ENCODE measurements at regions not wholly inside any gene's neighbourhood (a gene's known extent, or its start where the extent isn't known, plus 50 kb on each side); places are given as distances from the start of the nearest gene placed in this dataset.

DNA sequence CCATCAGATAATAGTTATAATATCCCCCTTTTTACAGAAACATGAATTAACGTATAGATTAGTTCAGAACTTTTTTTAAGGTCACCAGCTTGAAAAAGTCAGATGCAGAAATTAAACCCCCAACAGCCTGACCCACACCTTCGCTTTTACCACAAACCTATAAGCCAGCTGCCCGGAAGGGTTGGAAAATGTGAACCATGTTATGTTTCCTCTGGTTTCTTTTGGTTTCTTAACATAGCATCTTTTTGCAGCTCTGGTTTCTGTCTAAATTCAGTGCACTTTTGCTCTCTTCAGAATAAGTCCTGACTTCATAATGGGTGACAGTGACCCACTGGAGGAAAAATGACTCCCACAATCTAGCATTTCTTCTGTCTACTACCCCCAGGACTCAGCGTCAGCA, 381.7 kb upstream of the DDX18 start:
- H3K27ac ChIP-seq (ENCODE audit: low read length) = no peak overlapping the region
- H3K9ac ChIP-seq (ENCODE audit: low read length) = no peak overlapping the region
- no peaks in the 10 kb centered on the region for H3K9me3 ChIP-seq (ENCODE audit: low read length)
- no peaks in the 10 kb centered on the region for H3K9me2 ChIP-seq (replicated peaks; ENCODE audit: insufficient read depth, low read length)
- H3K4me2 ChIP-seq (ENCODE audit: low read depth, low read length, poor library complexity, severe bottlenecking) = no peak overlapping the region
- no peaks in the 10 kb centered on the region for H4K20me1 ChIP-seq (ENCODE audit: insufficient read depth, low read depth, low read length)
- H3K27me3 ChIP-seq (ENCODE audit: low read length) = no peaks in the 10 kb centered on the region
- no peaks in the 10 kb centered on the region for H3K36me3 ChIP-seq (ENCODE audit: insufficient read depth, low read length)
- no peaks in the 10 kb centered on the region for H3K79me2 ChIP-seq (ENCODE audit: low read length)
- H3K4me3 ChIP-seq (ENCODE audit: low read length) = no peak overlapping the region
- no peaks in the 10 kb centered on the region for H3K4me1 ChIP-seq (ENCODE audit: low read length)
- H2AFZ ChIP-seq (ENCODE audit: low read length) = no peak overlapping the region
- DNase-seq = no peak

DNA sequence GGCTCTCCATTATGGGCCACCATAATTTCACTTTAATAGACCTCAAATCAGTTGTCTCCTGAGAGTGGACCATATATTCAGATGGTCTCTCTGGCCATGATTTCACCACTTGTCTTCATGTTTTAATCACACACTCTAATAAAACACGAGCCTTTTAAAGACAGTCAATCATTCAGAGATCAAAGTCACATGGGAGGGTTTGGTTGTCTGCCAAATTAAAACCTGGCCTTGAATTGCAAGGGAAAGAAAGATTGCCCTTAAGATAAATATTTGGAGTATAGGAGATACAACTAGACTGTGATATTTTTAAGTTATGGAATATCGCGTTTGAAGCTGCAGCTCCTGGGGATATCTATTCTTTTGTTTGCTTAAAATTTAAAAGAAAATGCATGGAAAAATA, 377.8 kb upstream of the DDX18 start:
- Histone ChIP-seq H2AFZ (ENCODE audit: low read length) (no peak overlapping the region), H3K36me3 (ENCODE audit: insufficient read depth, low read length) (no peaks in the 10 kb centered on the region), H3K9me3 (ENCODE audit: low read length) (no peaks in the 10 kb centered on the region), H4K20me1 (ENCODE audit: insufficient read depth, low read depth, low read length) (no peaks in the 10 kb centered on the region), H3K27ac (ENCODE audit: low read length) (no peak overlapping the region), H3K79me2 (ENCODE audit: low read length) (no peaks in the 10 kb centered on the region), H3K4me2 (ENCODE audit: low read depth, low read length, poor library complexity, severe bottlenecking) (no peak overlapping the region), H3K4me3 (ENCODE audit: low read length) (no peak overlapping the region), H3K4me1 (ENCODE audit: low read length) (no peaks in the 10 kb centered on the region), H3K27me3 (ENCODE audit: low read length) (no peaks in the 10 kb centered on the region), H3K9me2 (replicated peaks; ENCODE audit: insufficient read depth, low read length) (no peaks in the 10 kb centered on the region), H3K9ac (ENCODE audit: low read length) (no peak overlapping the region)
- DNase-seq = no peak

- Histone ChIP-seq H3K4me1 (ENCODE audit: low read length) (peaks cover 7% of the 10 kb centered on the region), H3K4me2 (ENCODE audit: low read depth, low read length, poor library complexity, severe bottlenecking) (no peak overlapping the region), H3K36me3 (ENCODE audit: insufficient read depth, low read length) (no peaks in the 10 kb centered on the region), H3K27ac (ENCODE audit: low read length) (no peak overlapping the region), H2AFZ (ENCODE audit: low read length) (peak overlapping the region; percentile 73), H3K79me2 (ENCODE audit: low read length) (no peaks in the 10 kb centered on the region), H3K27me3 (ENCODE audit: low read length) (no peaks in the 10 kb centered on the region), H3K9me3 (ENCODE audit: low read length) (no peaks in the 10 kb centered on the region), H4K20me1 (ENCODE audit: insufficient read depth, low read depth, low read length) (no peaks in the 10 kb centered on the region), H3K9me2 (replicated peaks; ENCODE audit: insufficient read depth, low read length) (no peaks in the 10 kb centered on the region), H3K9ac (ENCODE audit: low read length) (no peak overlapping the region), H3K4me3 (ENCODE audit: low read length) (no peak overlapping the region)
- peak; percentile 92 for DNase-seq
Observed at GRCh38 chr2:117470311-117471095, 344.0 kb upstream of the DDX18 start.

- no peak overlapping the region for H3K4me2 ChIP-seq (ENCODE audit: low read depth, low read length, poor library complexity, severe bottlenecking)
- no peaks in the 10 kb centered on the region for H3K27me3 ChIP-seq (ENCODE audit: low read length)
- no peaks in the 10 kb centered on the region for H4K20me1 ChIP-seq (ENCODE audit: insufficient read depth, low read depth, low read length)
- no peak for DNase-seq
- no peak overlapping the region for H3K27ac ChIP-seq (ENCODE audit: low read length)
- H3K4me3 ChIP-seq (ENCODE audit: low read length) = no peak overlapping the region
- H3K9me2 ChIP-seq (replicated peaks; ENCODE audit: insufficient read depth, low read length) = no peaks in the 10 kb centered on the region
- peaks cover 3% of the 10 kb centered on the region; the same call in 1 of the 2 replicates for H3K9me3 ChIP-seq (ENCODE audit: low read length)
- no peaks in the 10 kb centered on the region for H3K4me1 ChIP-seq (ENCODE audit: low read length)
- H2AFZ ChIP-seq (ENCODE audit: low read length) = no peak overlapping the region
- no peaks in the 10 kb centered on the region for H3K36me3 ChIP-seq (ENCODE audit: insufficient read depth, low read length)
- H3K79me2 ChIP-seq (ENCODE audit: low read length) = no peaks in the 10 kb centered on the region
- H3K9ac ChIP-seq (ENCODE audit: low read length) = no peak overlapping the region
Observed at GRCh38 chr2:117481608-117482007, 332.9 kb upstream of the DDX18 start.

- H3K27me3 ChIP-seq (ENCODE audit: low read length) = no peaks in the 10 kb centered on the region
- H2AFZ ChIP-seq (ENCODE audit: low read length) = no peak overlapping the region
- H3K4me2 ChIP-seq (ENCODE audit: low read depth, low read length, poor library complexity, severe bottlenecking) = no peak overlapping the region
- DNase-seq = no peak
- no peak overlapping the region for H3K4me3 ChIP-seq (ENCODE audit: low read length)
- H3K4me1 ChIP-seq (ENCODE audit: low read length) = no peaks in the 10 kb centered on the region
- H3K9ac ChIP-seq (ENCODE audit: low read length) = no peak overlapping the region
- no peak overlapping the region for H3K27ac ChIP-seq (ENCODE audit: low read length)
- H4K20me1 ChIP-seq (ENCODE audit: insufficient read depth, low read depth, low read length) = no peaks in the 10 kb centered on the region
- no peaks in the 10 kb centered on the region for H3K79me2 ChIP-seq (ENCODE audit: low read length)
- H3K36me3 ChIP-seq (ENCODE audit: insufficient read depth, low read length) = no peaks in the 10 kb centered on the region
- no peaks in the 10 kb centered on the region for H3K9me2 ChIP-seq (replicated peaks; ENCODE audit: insufficient read depth, low read length)
- no peaks in the 10 kb centered on the region for H3K9me3 ChIP-seq (ENCODE audit: low read length)
Observed at GRCh38 chr2:117485588-117485987, 328.9 kb upstream of the DDX18 start.

DNA sequence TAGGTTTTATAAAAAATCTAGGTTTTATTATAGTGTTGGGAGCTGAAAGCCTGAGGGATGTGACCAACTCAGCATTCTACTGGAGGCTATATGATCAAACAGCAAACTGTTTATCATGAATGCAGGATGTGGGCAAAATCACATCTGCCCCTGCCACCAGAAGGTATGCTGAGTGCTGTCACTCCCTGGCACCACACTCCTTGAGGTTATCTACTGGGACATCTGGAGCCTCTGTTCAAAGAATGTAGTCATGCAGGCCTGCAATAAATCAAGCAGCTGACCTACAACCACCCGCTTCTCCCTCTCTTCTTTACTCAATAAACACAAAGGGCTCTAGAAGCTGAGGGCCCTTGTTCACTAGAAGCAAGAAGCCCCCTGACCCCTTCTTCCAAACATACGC, 328.4 kb upstream of the DDX18 start:
- no peaks in the 10 kb centered on the region for H3K36me3 ChIP-seq (ENCODE audit: insufficient read depth, low read length)
- H3K9me2 ChIP-seq (replicated peaks; ENCODE audit: insufficient read depth, low read length) = no peaks in the 10 kb centered on the region
- no peak overlapping the region for H3K9ac ChIP-seq (ENCODE audit: low read length)
- no peaks in the 10 kb centered on the region for H3K79me2 ChIP-seq (ENCODE audit: low read length)
- H4K20me1 ChIP-seq (ENCODE audit: insufficient read depth, low read depth, low read length) = no peaks in the 10 kb centered on the region
- H2AFZ ChIP-seq (ENCODE audit: low read length) = no peak overlapping the region
- DNase-seq = no peak
- H3K4me3 ChIP-seq (ENCODE audit: low read length) = no peak overlapping the region
- no peak overlapping the region for H3K27ac ChIP-seq (ENCODE audit: low read length)
- H3K9me3 ChIP-seq (ENCODE audit: low read length) = no peaks in the 10 kb centered on the region
- no peaks in the 10 kb centered on the region for H3K4me1 ChIP-seq (ENCODE audit: low read length)
- no peak overlapping the region for H3K4me2 ChIP-seq (ENCODE audit: low read depth, low read length, poor library complexity, severe bottlenecking)
- H3K27me3 ChIP-seq (ENCODE audit: low read length) = no peaks in the 10 kb centered on the region

DNA sequence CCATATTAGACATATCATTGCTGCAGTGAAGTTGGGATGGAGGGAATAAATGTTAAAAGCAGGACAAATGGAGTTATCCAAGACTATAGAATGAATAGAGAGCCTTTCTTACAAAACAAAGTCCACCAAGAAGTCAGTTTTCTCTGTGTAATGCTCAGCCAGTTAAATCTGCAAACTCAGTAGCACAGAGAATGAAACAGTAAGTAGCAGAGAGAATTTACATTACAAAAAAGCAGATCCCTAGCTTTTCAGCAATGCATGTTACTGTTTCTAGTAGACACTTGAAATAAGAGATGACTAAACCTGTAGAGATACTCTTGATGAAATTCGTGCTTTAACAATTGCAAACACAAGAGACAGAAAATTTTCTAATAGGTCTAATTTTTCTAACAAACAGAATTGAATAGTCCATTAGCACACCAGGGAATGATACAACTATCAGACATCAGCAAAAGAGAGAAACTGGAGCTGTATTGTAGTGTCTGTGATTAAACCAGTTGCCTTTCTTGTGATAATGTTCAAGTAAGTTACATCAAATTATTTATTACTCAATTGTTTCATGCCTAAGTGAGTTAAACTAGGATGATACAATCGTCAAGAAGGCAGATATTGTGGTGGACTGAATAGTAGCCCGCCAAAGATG, 322.2 kb upstream of the DDX18 start:
- no peaks in the 10 kb centered on the region for H3K27me3 ChIP-seq (ENCODE audit: low read length)
- H3K9me3 ChIP-seq (ENCODE audit: low read length) = no peaks in the 10 kb centered on the region
- H3K27ac ChIP-seq (ENCODE audit: low read length) = no peak overlapping the region
- H4K20me1 ChIP-seq (ENCODE audit: insufficient read depth, low read depth, low read length) = no peaks in the 10 kb centered on the region
- H3K4me2 ChIP-seq (ENCODE audit: low read depth, low read length, poor library complexity, severe bottlenecking) = no peak overlapping the region
- no peak for DNase-seq
- H3K4me1 ChIP-seq (ENCODE audit: low read length) = no peaks in the 10 kb centered on the region
- no peaks in the 10 kb centered on the region for H3K79me2 ChIP-seq (ENCODE audit: low read length)
- no peak overlapping the region for H3K4me3 ChIP-seq (ENCODE audit: low read length)
- no peaks in the 10 kb centered on the region for H3K36me3 ChIP-seq (ENCODE audit: insufficient read depth, low read length)
- H3K9me2 ChIP-seq (replicated peaks; ENCODE audit: insufficient read depth, low read length) = no peaks in the 10 kb centered on the region
- H3K9ac ChIP-seq (ENCODE audit: low read length) = no peak overlapping the region
- no peak overlapping the region for H2AFZ ChIP-seq (ENCODE audit: low read length)

- H3K4me2 ChIP-seq (ENCODE audit: low read depth, low read length, poor library complexity, severe bottlenecking) = no peak overlapping the region
- 0 out of 2 replicates have a peak, but pooled peaks cover 3% of the 10 kb centered on the region for H3K9me3 ChIP-seq (ENCODE audit: low read length)
- H3K4me3 ChIP-seq (ENCODE audit: low read length) = no peak overlapping the region
- H4K20me1 ChIP-seq (ENCODE audit: insufficient read depth, low read depth, low read length) = no peaks in the 10 kb centered on the region
- no peak for DNase-seq
- H3K9ac ChIP-seq (ENCODE audit: low read length) = no peak overlapping the region
- H3K79me2 ChIP-seq (ENCODE audit: low read length) = no peaks in the 10 kb centered on the region
- no peak overlapping the region for H3K27ac ChIP-seq (ENCODE audit: low read length)
- H3K9me2 ChIP-seq (replicated peaks; ENCODE audit: insufficient read depth, low read length) = no peaks in the 10 kb centered on the region
- H3K4me1 ChIP-seq (ENCODE audit: low read length) = no peaks in the 10 kb centered on the region
- H3K27me3 ChIP-seq (ENCODE audit: low read length) = no peaks in the 10 kb centered on the region
- H2AFZ ChIP-seq (ENCODE audit: low read length) = no peak overlapping the region
- no peaks in the 10 kb centered on the region for H3K36me3 ChIP-seq (ENCODE audit: insufficient read depth, low read length)
Observed at GRCh38 chr2:117500721-117501120, 313.8 kb upstream of the DDX18 start.

Data from Karpas-422 (cell line).